Astrocyte (in vitro differentiated cells and primary cell): ENCODE measurements at regions not wholly inside any gene's neighbourhood (a gene's known extent, or its start where the extent isn't known, plus 50 kb on each side); places are given as distances from the start of the nearest gene placed in this dataset.
"Not testable (repeated sequence)": the region's sequence is repeated elsewhere in the genome, so short reads cannot be mapped to it uniquely, and the experiment has no call there.

Experiments used
- CTCF ChIP-seq: IDR thresholded peaks from 2 replicates; pipeline ENCODE4 v1.5.1; 2011; ENCODE audit warnings: low read depth, mild to moderate bottlenecking, inconsistent platforms, low read length, moderate library complexity; ENCODE audit not compliant: insufficient read depth
- EZH2 ChIP-seq: IDR thresholded peaks from 2 replicates; pipeline ENCODE4 v1.6.1; 2012; ENCODE audit warnings: mild to moderate bottlenecking, low read length, inconsistent platforms; ENCODE audit not compliant: insufficient read depth

DNA sequence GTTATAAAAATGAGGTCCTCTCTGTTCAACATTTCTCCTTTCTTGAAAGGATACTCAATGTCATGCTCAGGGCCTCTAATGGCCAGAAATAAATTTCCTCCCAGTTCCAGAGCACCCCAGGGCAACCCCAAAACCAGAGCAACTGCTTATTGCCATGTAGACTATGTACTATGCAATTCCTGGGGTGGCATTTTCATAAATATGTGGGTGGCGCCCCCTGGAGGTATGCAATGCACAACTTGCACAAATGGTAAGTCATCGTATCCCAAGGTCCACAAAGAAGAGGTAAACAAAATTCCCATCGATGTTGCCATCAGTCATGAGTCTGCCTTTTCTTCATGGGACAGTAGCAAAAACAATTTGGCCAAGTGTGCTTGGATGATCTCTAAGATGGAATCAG, 98.6 kb upstream of the DEFB108B start:
- not testable (repeated sequence) for TF ChIP-seq CTCF, EZH2
